Ascending aorta (tissue), 2 donors: ENCODE measurements at regions not wholly inside any gene's neighbourhood (a gene's known extent, or its start where the extent isn't known, plus 50 kb on each side); places are given as distances from the start of the nearest gene placed in this dataset.
"Not testable (repeated sequence)": the region's sequence is repeated elsewhere in the genome, so short reads cannot be mapped to it uniquely, and the experiment has no call there.

ENCODE experiments used
- DNase-seq, 2 donors: peaks; one replicate each; pipeline ENCODE4 v3.0.0-alpha.2; 2019; ENCODE audit warnings: low spot score in 2 of 2
- H3K27ac ChIP-seq, 2 donors: fragments of 200-600 bp; sonication (generic); one replicate each; pipeline ENCODE4 v1.5.1; 2016 to 2017; ENCODE audit warnings: mild to moderate bottlenecking in 1 of 2
- H3K27me3 ChIP-seq: fragments of 200-600 bp; sonication (generic); one replicate; pipeline ENCODE4 v1.5.1; 2017
- H3K36me3 ChIP-seq, 2 donors: fragments of 200-600 bp; sonication (generic); one replicate each; pipeline ENCODE4 v1.5.1; 2016
- H3K4me1 ChIP-seq, 2 donors: fragments of 200-600 bp; sonication (generic); one replicate each; pipeline ENCODE4 v1.5.1; 2016 to 2017; ENCODE audit warnings: mild to moderate bottlenecking in 1 of 2
- H3K4me3 ChIP-seq, 2 donors: fragments of 200-600 bp; sonication (generic); one replicate each; pipeline ENCODE4 v1.5.1; 2016 to 2017; ENCODE audit warnings: mild to moderate bottlenecking in 1 of 2
- H3K9me3 ChIP-seq, 2 donors: fragments of 200-600 bp; sonication (generic); one replicate each; pipeline ENCODE4 v1.5.1; 2016
- CTCF ChIP-seq, 3 experiments: fragments of 200-600 bp in 2 of 3; fragments of 450-650 bp in 1 of 3; sonication (generic) in 2 of 3; IDR thresholded peaks; one replicate each; pipeline ENCODE4 v1.5.1; 2016 to 2019; ENCODE audit warnings: antibody characterized with exemption in 3 of 3, mild to moderate bottlenecking in 1 of 3, moderate library complexity in 1 of 3
- intact Hi-C: fragments of 100-400 bp; cut with DNase I; formaldehyde crosslinking; loops from one replicate; pipeline ENCODE4 v1.15.1; 2023

DNA sequence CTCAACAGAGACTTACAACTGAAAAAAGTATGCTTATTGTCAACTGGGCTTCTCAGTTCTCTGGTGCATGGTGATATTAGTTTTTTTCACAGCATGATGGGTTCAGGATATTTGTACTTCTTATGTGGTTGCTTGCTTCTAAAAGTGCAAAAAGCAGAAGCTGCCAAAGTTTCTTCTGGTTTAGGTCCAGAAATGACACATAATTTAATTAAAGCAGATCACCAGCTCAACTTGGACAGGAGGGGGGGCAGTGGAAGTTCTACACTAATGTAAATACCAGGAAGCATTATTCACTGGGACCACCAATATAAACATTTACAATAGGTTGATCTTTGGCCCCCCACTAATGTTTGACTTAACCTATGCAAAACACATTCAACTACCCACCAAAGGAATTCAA lies 354.8 kb upstream of the BRINP3 start:
- no peak for TF ChIP-seq CTCF (IDR thresholded peaks at IDR 0.05)
- Histone ChIP-seq H3K4me3 (no peak overlapping the region), H3K27ac (no peak overlapping the region), H3K4me1 (no peaks in the 10 kb centered on the region), H3K27me3 (no peaks in the 10 kb centered on the region), H3K9me3 (no peaks in the 10 kb centered on the region), H3K36me3 (no peaks in the 10 kb centered on the region)
- DNase-seq: no peak
- intact Hi-C loops: no loop called here

DNA sequence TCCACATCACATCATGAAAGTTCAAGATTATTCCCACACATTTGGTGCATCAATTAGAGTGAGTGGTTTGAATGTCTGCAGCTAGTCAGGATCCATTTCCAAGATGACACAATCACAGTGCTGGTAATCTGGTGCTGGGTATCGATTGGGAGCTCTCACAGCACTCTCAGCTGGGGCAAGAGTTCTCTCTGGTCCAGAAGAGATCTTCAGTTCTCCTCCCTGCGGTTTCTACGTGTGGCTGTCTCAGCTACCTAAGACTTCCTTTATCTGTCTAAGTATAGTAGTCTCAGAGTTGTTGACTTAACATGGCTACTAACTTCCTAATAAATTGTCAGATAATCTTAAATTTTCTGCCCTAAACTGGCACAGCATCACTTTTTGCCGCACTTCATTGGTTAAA lies 358.0 kb upstream of the BRINP3 start:
- TF ChIP-seq CTCF (IDR thresholded peaks at IDR 0.05): no peak

DNA sequence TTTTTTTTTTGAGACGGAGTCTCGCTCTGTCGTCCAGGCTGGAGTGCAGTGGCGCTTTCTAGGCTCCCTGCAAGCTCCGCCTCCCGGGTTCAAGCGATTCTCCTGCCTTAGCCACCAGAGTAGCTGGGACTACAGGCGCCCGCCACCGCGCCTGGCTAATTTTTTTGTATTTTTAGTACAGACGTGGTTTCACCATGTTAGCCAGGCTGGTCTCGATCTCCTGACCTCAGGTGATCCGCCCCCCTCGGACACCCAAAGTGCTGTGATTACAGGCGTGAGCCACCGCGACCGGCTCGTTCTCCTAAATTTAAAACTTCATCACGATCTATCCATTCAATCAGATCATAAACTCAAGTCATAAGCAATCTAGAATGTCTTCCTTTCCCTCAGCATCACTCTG lies 359.5 kb upstream of the BRINP3 start:
- H3K36me3 ChIP-seq, DNase-seq, H3K27ac ChIP-seq, H3K27me3 ChIP-seq, H3K4me1 ChIP-seq, H3K4me3 ChIP-seq, H3K9me3 ChIP-seq, intact Hi-C loops: not testable (repeated sequence)

More for the DNA sequence above, 358.0 kb upstream of the BRINP3 start:
- no peak overlapping the region for H3K4me3 ChIP-seq
- no peaks in the 10 kb centered on the region for H3K4me1 ChIP-seq
- DNase-seq: no peak
- H3K36me3 ChIP-seq: no peaks in the 10 kb centered on the region
- intact Hi-C loops: no loop called here
- no peaks in the 10 kb centered on the region for H3K9me3 ChIP-seq
- no peak overlapping the region for H3K27ac ChIP-seq
- no peaks in the 10 kb centered on the region for H3K27me3 ChIP-seq

- no peak for TF ChIP-seq CTCF (IDR thresholded peaks at IDR 0.05)
- intact Hi-C loops: no loop called here
- H3K27ac ChIP-seq: no peak overlapping the region
- H3K4me1 ChIP-seq: no peaks in the 10 kb centered on the region
- H3K36me3 ChIP-seq: no peaks in the 10 kb centered on the region
- no peak overlapping the region for H3K4me3 ChIP-seq
- no peak for DNase-seq
- no peaks in the 10 kb centered on the region for H3K9me3 ChIP-seq
- H3K27me3 ChIP-seq: no peaks in the 10 kb centered on the region
These were observed 360.2 kb upstream of the BRINP3 start for GRCh38 chr1:190837888-190838287.

GRCh38 chr1:190847166-190847565 lies 369.5 kb upstream of the BRINP3 start:
- Histone ChIP-seq H3K36me3 (no peaks in the 10 kb centered on the region), H3K4me1 (no peaks in the 10 kb centered on the region), H3K9me3 (no peaks in the 10 kb centered on the region), H3K27me3 (no peaks in the 10 kb centered on the region), H3K4me3 (no peak overlapping the region), H3K27ac (no peak overlapping the region)
- TF ChIP-seq CTCF (IDR thresholded peaks at IDR 0.05): no peak
- no peak for DNase-seq
- intact Hi-C loops: no loop called here

- no peak for TF ChIP-seq CTCF (IDR thresholded peaks at IDR 0.05)
- no peaks in the 10 kb centered on the region for H3K36me3 ChIP-seq
- intact Hi-C loops: no loop called here
These were observed 371.7 kb upstream of the BRINP3 start for GRCh38 chr1:190849346-190849745.

More at GRCh38 chr1:190849346-190849745, 371.7 kb upstream of the BRINP3 start:
- Histone ChIP-seq H3K9me3 (no peaks in the 10 kb centered on the region), H3K27ac (no peak overlapping the region), H3K4me3 (no peak overlapping the region), H3K4me1 (no peaks in the 10 kb centered on the region), H3K27me3 (no peaks in the 10 kb centered on the region)
- DNase-seq: no peak
